HG03442 (cell line): ENCODE measurements at regions not wholly inside any gene's neighbourhood (a gene's known extent, or its start where the extent isn't known, plus 50 kb on each side); places are given as distances from the start of the nearest gene placed in this dataset.

ENCODE experiments used
- ATAC-seq: cut with Tn5 transposase; IDR thresholded peaks from one replicate; pipeline ENCODE4 v1.9.1; 2021; ENCODE audit warnings: mild to moderate bottlenecking, moderate library complexity; ENCODE audit not compliant: unreplicated experiment

GRCh38 chr16:86824751-86825296 is 246.5 kb downstream of the FOXL1 start:
- ATAC-seq, result no peak

DNA sequence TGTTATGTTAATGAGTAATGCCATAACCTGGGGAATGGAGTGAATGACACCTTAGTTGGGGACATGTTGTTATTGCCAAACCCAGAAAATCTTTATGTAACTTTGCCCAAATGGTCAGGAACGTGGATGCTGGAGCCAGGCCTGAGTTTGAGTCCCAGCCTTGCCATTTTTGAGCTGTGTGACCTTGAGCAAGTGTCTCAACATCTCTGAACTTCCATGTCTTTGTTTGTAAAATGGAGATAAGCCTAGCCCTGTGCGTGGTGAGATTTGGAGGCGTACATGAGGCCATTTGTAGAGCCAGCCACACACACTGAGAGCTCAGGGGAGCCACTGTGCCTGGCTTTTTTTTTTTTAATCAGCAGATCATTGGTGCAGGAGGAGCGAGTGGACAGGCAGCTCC is 247.3 kb downstream of the FOXL1 start:
- ATAC-seq, result no peak

DNA sequence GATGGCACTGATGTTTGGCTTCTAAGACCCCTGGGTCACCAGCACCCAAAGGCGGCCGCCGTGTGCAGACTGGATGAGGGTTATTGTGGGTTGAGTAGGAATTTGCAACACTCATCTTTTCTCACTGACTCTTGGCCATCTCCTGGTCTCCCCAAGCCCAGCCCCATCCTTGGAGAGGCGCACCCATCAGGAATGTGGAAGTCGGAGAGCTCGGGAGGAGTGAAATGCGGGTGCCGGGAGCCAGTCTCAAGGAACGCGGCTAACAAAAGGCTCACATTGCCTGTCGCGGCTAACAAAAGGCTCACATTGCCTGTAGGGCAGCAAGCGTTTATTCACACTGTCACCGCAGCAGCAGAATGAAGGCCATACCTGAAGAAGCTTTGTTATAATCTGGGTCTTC is 248.6 kb downstream of the FOXL1 start:
- no peak for ATAC-seq

DNA sequence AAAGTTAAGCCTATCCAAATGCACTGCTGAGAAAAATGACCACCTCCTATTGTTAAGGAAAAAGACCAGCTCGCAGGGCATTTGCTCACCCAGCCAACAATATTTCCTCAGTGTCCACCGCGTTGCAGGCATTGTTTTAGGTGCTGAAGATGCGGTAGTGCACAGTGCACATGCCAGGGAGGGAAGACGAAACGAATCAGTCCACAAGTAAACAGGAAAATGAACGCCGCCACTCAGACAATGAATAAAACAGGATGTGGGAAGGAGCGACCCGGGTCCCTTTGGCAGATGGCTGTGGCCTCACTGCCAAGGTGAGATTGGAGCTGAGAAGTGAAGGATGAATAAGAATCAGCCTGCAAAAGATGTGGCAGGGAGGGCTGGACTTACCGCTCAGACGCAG is 249.2 kb downstream of the FOXL1 start:
- no peak for ATAC-seq

DNA sequence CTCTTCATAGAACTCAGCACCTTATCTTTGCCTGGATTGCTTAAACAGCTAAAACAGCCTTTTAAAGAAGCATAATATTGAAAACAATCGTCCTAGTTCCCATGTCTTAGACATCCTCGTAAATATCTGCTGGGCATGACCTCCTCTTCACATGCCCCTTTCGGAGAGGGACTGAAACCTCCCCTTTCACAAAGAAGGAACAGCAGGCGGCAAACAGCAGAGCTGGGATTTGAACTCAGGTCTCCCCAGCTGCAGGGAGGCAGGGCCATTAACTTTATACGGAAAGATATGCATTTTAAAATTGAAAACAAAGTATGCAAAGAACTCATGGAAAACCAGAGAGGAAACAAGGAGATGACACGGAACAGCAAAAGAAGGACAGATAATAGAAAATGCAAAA is 249.9 kb downstream of the FOXL1 start:
- ATAC-seq, result no peak

DNA sequence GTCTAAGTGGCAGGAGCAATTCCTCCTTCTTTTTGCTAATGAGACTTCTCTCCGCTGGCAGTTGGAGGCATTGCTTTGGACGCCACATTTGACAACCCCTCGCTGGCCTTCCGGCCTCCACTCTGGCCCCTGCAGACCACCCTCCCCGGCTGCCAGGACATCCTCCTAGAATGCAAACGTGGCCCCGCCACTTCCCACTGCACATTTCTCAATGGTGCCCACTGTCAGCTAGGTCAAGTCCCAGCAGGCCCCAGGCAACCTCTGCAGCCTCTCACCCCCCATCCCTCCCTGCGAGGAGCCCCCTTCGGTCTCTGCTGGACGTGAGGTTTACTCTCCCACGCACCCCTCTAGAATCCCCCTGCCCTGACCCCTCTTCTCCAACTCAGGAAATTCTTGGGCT is 250.3 kb downstream of the FOXL1 start:
- ATAC-seq, result no peak

DNA sequence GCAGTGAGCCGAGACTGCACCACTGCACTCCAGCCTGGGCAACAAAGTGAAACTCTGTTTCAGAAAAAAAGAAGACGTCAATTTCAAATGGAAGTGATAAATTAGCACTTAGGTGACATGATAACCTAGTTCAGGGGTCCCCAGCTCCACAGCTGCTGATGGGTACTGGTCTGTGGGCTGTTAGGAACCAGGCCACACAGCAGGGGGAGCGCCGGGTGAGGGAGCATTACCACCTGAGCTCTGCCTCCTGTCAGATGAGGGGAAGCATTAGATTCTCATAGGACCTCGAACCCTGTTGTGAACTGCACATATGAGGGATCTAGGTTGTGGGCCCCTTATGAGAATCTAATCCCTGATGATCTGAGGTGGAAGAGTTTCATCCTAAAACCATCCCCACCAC is 253.0 kb downstream of the FOXL1 start:
- ATAC-seq, result no peak

DNA sequence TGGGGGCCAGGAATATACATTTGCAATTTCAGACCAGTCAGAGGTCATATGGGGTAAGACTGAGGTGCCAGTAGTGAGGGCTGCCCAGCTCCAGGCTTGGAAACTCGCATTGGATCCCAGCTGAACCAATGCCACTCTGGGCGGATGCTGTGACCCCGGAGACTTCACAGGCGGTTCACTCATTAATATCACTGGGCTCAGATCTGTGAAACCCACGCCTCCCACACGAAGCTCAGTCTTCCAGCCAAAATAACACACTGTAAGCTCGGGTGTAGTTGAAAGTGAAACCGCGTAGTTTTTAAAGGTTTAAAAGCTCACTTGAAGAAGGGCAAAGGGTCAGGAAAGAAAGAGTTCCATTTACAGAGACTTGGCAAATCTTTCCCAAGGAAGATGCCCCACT is 254.8 kb downstream of the FOXL1 start:
- ATAC-seq, result no peak

DNA sequence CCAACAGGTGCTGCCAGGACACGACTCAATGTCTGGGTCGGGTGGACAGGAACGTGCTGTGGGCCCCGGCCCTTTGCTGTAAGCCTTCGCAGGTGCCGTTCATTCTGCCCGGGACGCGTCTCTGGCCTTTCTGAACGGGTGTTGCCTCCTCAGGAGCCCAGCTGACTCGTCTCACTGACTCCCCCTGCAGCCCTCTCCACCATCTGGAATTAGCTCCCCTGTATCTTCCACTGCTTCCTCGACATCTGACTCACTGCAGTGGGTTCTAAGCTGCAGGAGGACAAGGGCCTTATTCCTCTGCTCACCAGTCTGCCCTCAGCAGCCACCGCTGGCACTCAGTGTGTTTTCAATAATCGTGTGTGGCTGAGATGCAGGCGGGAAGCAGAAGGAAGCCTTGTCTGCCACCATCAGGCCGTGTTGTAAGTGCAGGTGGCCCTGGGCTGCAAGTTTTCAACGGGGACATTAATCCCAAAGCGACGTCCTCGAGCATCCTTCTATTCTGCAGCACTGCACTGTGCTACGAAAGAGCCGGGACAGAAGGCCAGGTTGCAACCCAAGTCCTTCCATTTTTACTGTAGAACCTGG is 256.2 kb downstream of the FOXL1 start:
- ATAC-seq, result no peak

DNA sequence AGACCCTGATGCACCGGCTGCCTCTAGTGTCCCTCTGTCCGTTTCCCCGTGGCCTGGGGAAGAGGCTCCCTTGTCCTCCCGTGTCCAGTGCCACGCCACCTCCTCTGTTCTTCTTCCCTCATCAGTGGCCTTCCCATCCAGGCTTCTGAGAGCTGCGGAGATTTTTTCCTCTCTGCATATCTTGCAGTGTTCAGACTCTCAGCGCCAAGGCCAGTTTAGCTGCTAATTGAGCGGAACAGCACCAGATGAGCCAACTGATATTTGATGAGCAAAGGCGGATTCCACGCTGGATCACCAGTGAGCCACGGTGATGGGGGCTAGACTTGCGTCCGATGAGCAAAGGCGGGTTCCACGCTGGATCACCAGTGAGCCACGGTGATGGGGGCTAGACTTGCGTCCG is 257.6 kb downstream of the FOXL1 start:
- ATAC-seq, result no peak

- no peak for ATAC-seq
Measured at GRCh38 chr16:86836503-86837129, 258.3 kb downstream of the FOXL1 start.

- ATAC-seq, result no peak
Measured at GRCh38 chr16:86843812-86844211, 265.5 kb downstream of the FOXL1 start.

DNA sequence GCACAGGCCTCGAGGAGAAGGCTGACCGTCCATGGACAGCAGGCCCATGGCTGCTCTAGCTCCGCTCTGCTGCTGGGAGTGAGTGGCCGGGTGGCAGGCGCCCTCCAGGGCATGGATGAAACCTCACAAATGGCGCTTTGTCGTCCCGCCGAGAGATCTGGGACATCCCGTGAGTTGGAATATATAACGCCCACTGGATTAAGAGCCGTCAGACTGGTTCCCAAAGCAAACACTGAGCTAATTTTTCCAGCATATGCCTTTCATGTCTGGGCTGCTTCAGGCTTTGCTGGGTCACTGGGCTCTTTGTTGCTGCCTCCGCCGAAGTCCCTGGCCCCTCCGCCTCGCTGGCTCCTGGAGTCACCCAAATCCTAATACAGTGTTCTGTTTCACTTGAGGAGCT is 266.3 kb downstream of the FOXL1 start:
- ATAC-seq, result no peak

- no peak for ATAC-seq
Measured at GRCh38 chr16:86846136-86846535, 267.8 kb downstream of the FOXL1 start.

DNA sequence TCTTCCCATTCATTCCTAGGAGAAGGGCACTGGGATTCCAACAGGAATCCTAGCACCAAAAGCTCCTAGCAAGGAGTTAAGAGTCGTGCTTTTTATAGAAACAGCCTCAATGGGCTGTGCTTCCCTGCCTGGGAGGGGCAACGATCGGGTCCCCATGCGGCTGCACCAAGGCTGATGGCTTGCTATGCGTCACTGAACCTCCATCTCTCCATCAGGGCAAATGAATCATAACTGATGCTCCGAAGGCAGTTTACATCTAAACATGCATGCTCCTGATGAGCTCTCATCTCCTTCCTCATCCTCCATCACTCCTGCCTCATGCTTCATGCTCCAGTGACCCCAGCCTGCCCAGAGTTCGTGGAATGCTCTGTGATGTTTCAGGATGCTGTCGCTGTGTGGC is 270.5 kb downstream of the FOXL1 start:
- ATAC-seq, result no peak

- ATAC-seq, result no peak
Measured at GRCh38 chr16:86850670-86851069, 272.3 kb downstream of the FOXL1 start.

GRCh38 chr16:86852135-86852534 is 273.8 kb downstream of the FOXL1 start:
- no peak for ATAC-seq

DNA sequence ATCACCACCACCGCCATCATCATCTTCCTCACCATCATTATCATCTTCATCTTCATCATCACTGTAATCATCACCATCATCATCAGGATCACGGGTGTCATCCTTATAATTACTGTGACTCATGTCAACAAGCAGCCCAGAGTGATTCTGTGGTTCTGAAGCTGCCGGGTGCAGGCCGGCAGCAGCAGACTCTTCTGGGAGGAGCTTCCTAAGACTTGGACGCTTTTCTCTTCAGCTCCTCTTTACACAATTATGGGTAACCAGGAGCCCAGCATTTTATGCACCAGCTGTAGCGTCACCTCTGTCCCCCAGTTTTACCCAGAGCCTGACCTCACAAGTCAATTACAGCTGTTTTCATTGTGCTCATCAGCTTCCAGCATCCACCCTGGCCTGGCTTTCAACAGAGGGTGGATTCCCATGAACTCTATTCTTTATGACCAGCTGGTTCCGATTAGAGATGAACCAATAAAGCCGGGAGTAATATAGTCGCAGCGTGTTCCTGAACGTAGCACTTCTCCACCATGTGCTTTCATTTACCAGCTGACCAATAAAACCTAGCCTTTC is 275.8 kb downstream of the FOXL1 start:
- ATAC-seq, result no peak

DNA sequence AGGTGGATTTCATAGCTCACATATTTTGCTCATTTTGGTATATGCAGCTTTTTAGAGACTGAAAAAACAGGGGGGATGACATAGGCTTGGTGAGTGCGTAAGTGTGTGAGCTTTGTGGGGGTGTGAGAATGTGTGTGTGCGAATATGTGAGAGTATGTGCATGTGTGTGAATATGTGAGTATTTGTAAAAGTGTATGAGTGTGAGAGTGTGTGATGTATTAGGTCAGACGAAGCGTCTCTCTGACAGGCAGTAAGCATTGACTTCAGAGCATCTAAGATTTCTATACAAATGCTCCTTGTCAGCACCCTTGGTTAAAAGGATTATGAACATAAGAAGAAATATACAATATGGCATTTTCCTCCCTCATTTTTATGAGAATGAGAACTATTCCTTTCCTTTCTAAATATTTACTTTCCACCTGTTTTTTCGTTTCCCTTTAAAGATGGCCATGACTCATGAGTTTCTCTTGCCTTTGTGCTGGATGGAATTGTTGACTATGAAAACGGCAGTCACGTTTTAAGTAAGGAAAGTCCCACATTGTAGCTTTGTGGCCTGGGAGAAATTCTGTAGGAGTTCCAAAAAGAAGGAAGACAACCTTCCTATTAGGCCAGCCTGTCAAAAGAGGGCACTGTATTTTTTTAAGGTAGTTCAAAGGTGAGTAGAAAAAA is 276.4 kb downstream of the FOXL1 start:
- no peak for ATAC-seq

GRCh38 chr16:86856946-86857586 is 278.7 kb downstream of the FOXL1 start:
- no peak for ATAC-seq

DNA sequence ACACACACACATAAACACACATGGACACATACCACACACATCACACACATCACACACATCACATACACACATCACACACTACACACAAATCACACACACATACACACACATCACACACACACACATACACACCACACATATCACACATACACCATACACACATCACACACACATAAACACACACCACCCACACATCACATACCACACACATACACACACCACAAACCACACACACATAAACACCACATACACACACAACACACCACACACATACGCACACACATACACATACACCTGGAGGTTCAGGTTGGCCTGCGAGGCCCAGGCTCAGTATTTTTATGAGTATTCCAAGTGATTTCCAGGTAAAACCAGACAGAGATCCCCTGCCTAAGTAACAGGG is 279.5 kb downstream of the FOXL1 start:
- no peak for ATAC-seq

GRCh38 chr16:86858501-86858900 is 280.2 kb downstream of the FOXL1 start:
- no peak for ATAC-seq
